ENCODE measurements at regions not wholly inside any gene's neighbourhood (a gene's known extent, or its start where the extent isn't known, plus 50 kb on each side); places are given as distances from the start of the nearest gene placed in this dataset.

DNA sequence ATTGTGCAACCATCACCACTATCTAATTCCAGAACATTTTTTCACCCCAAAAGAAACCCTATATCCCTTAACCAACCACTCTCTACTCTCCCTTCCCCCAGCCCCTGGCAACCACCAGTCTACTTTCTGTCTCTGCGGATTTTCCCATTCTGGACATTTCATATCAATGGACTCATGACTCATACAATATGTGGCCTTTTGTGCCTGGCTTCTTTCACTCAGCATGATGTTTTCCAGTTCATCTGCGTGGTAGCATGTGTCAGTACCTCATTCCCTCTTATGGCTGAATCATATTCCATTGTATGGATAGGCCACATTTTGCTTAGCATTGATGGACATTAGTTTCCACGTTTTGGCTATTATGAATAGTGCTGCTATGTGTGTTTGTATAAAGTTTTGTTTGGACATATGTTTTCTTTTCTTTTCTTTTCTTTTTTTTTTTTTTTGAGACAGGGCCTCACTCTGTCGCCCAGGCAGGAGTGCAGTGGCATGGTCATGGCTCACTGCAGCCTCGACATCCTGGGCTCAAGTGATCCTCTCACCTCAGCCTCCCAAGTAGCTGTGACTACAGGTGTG is 335.4 kb downstream of the BCOR start:
- no peak overlapping the region for H3K23ac ChIP-seq (ENCODE audit: insufficient read length, low read depth, low read length)
- no peak overlapping the region for H2BK15ac ChIP-seq (ENCODE audit: low read depth, low read length)
- H3K27ac ChIP-seq (ENCODE audit: insufficient read length, low read depth, low read length) = no peak overlapping the region
- H3K4me2 ChIP-seq (ENCODE audit: insufficient read depth, insufficient read length, low read length) = no peak overlapping the region
- H3K4me1 ChIP-seq (ENCODE audit: insufficient read depth, low read length) = peaks cover 13% of the 10 kb centered on the region
- DNase-seq = no peak
- H2AK5ac ChIP-seq (ENCODE audit: insufficient read length, low read length) = no peak overlapping the region
- H3K4ac ChIP-seq (ENCODE audit: low read depth, low read length) = no peak overlapping the region
- H3K4me1 Mint-ChIP-seq = peaks cover 37 to 47% of the 10 kb centered on the region in 2 experiments
- no peak overlapping the region for H2BK12ac ChIP-seq (ENCODE audit: insufficient read length, low read depth, low read length)
- no peak overlapping the region for H2BK5ac ChIP-seq (ENCODE audit: insufficient read length, low read length)
- H4K20me1 ChIP-seq (ENCODE audit: control insufficient read depth, insufficient read depth, insufficient read length) = no peaks in the 10 kb centered on the region
- H3K4me3 Mint-ChIP-seq = no peak overlapping the region
- no peak overlapping the region for H3K56ac ChIP-seq (ENCODE audit: insufficient read length, low read depth, low read length)
- no peaks in the 10 kb centered on the region for H3K79me2 ChIP-seq (ENCODE audit: insufficient read depth, low read length)
- H3K27me3 ChIP-seq (ENCODE audit: insufficient read depth, low read length) = no peaks in the 10 kb centered on the region
- TF ChIP-seq, protein P1, sequence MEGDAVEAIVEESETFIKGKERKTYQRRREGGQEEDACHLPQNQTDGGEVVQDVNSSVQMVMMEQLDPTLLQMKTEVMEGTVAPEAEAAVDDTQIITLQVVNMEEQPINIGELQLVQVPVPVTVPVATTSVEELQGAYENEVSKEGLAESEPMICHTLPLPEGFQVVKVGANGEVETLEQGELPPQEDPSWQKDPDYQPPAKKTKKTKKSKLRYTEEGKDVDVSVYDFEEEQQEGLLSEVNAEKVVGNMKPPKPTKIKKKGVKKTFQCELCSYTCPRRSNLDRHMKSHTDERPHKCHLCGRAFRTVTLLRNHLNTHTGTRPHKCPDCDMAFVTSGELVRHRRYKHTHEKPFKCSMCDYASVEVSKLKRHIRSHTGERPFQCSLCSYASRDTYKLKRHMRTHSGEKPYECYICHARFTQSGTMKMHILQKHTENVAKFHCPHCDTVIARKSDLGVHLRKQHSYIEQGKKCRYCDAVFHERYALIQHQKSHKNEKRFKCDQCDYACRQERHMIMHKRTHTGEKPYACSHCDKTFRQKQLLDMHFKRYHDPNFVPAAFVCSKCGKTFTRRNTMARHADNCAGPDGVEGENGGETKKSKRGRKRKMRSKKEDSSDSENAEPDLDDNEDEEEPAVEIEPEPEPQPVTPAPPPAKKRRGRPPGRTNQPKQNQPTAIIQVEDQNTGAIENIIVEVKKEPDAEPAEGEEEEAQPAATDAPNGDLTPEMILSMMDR (conservative IDR thresholded peaks at IDR 0.05) = no peak
- no peak overlapping the region for H2AFZ ChIP-seq (ENCODE audit: low read length)
- H3K27ac Mint-ChIP-seq = no peak overlapping the region
- H3K36me3 Mint-ChIP-seq (ENCODE audit: insufficient read depth in 1 of 3, low read depth in 3 of 3) = peaks cover 0 to 9% (median 0%) of the 10 kb centered on the region in 3 experiments; a peak in 4 of 7 replicates
- H3K18ac ChIP-seq (ENCODE audit: insufficient read length, low read depth, low read length) = no peak overlapping the region
- no peaks in the 10 kb centered on the region for H3K23me2 ChIP-seq (ENCODE audit: insufficient read length, low read depth, low read length, poor library complexity, severe bottlenecking)
- H3T11ph ChIP-seq (ENCODE audit: low read length) = no peak overlapping the region
- H3K9ac ChIP-seq (ENCODE audit: extremely low read depth, insufficient read length, low read length) = no peak overlapping the region
- no peak overlapping the region for H2BK120ac ChIP-seq (ENCODE audit: low read depth, low read length, poor library complexity, severe bottlenecking)
- no peak overlapping the region for H4K8ac ChIP-seq (replicated peaks; ENCODE audit: insufficient read length, low read depth, low read length)
- no peak overlapping the region for H2BK20ac ChIP-seq (ENCODE audit: low read depth, low read length, poor library complexity, severe bottlenecking)
- peaks cover 55 to 57% of the 10 kb centered on the region in 2 experiments for H3K9me3 Mint-ChIP-seq
- H4K5ac ChIP-seq (ENCODE audit: insufficient read length, low read depth, low read length) = no peak overlapping the region
- H3K79me1 ChIP-seq (ENCODE audit: insufficient read depth, low read depth, low read length, poor library complexity, severe bottlenecking) = no peaks in the 10 kb centered on the region
- no peak overlapping the region for H3K14ac ChIP-seq (ENCODE audit: insufficient read depth, low read length)
- H4K91ac ChIP-seq (ENCODE audit: insufficient read length, low read depth, low read length) = no peak overlapping the region
- peaks cover 9% of the 10 kb centered on the region; the same call in 1 of the 2 replicates for H3K27me3 Mint-ChIP-seq (ENCODE audit: low read depth)
- no CpG with 5 or more reads among the region's 5 CpGs for WGBS (ENCODE audit: extremely low coverage, insufficient read length, low lambda C conversion rate)
- no peaks in the 10 kb centered on the region for H3K9me3 ChIP-seq (ENCODE audit: control insufficient read depth, low read depth, low read length)

All from H9 (cell line).